GM21737 (cell line): ENCODE measurements at regions not wholly inside any gene's neighbourhood (a gene's known extent, or its start where the extent isn't known, plus 50 kb on each side); places are given as distances from the start of the nearest gene placed in this dataset.
"Not testable (repeated sequence)": the region's sequence is repeated elsewhere in the genome, so short reads cannot be mapped to it uniquely, and the experiment has no call there.

Source experiments
- ATAC-seq: cut with Tn5 transposase; IDR thresholded peaks from one replicate; pipeline ENCODE4 v1.9.1; 2021; ENCODE audit warnings: mild to moderate bottlenecking, moderate library complexity; ENCODE audit not compliant: unreplicated experiment

DNA sequence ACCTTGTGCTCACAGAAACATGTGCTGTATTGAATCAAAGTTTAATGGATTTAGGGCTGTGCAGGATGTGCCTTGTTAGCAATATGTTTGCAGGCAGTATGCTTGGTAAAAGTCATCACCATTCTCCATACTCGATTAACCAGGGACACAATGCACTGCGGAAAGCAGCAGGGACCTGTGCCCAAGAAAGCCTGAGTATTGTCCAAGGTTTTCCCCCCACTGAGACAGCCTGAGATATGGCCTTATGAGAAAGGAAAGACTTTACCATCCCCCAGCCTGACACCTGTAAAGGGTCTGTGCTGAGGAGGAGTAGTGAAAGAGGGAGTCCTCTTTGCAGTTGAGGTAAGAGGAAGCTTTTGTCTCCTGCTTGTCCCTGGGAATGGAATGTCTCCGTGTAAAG, 476.2 kb downstream of the DIRAS2 start:
- not testable (repeated sequence) for ATAC-seq

GRCh38 chr9:90167914-90168313, 474.7 kb downstream of the DIRAS2 start:
- no peak for ATAC-seq

GRCh38 chr9:90169490-90169889, 473.1 kb downstream of the DIRAS2 start:
- no peak for ATAC-seq

GRCh38 chr9:90173935-90174334, 468.7 kb downstream of the DIRAS2 start:
- ATAC-seq: not testable (repeated sequence)

GRCh38 chr9:90174346-90174745, 468.3 kb downstream of the DIRAS2 start:
- ATAC-seq: not testable (repeated sequence)

GRCh38 chr9:90175257-90175656, 467.4 kb downstream of the DIRAS2 start:
- no peak for ATAC-seq

- ATAC-seq: no peak
Measured at GRCh38 chr9:90175865-90176264, 466.8 kb downstream of the DIRAS2 start.

- ATAC-seq: no peak
Measured at GRCh38 chr9:90176901-90177300, 465.7 kb downstream of the DIRAS2 start.

- no peak for ATAC-seq
Measured at GRCh38 chr9:90180381-90180780, 462.2 kb downstream of the DIRAS2 start.

- ATAC-seq: no peak
Measured at GRCh38 chr9:90188656-90189055, 454.0 kb downstream of the DIRAS2 start.

- peak; percentile 85 for ATAC-seq
Measured at GRCh38 chr9:90189306-90189705, 453.3 kb downstream of the DIRAS2 start.

DNA sequence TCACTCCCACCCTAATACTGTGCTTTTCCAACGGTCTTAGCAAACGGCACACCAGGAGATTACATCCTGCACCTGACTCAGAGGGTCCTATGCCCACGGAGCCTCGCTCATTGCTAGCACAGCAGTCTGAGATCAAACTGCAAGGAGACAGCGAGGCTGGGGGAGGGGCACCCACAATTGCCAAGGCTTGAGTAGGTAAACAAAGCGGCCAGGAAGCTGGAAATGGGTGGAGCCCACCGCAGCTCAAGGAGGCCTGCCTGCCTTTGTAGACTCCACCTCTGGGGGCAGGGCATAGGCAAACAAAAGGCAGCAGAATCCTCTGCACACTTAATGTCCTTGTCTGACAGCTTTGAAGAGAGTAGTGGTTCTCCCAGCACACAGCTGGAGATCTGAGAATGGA, 450.2 kb downstream of the DIRAS2 start:
- not testable (repeated sequence) for ATAC-seq

DNA sequence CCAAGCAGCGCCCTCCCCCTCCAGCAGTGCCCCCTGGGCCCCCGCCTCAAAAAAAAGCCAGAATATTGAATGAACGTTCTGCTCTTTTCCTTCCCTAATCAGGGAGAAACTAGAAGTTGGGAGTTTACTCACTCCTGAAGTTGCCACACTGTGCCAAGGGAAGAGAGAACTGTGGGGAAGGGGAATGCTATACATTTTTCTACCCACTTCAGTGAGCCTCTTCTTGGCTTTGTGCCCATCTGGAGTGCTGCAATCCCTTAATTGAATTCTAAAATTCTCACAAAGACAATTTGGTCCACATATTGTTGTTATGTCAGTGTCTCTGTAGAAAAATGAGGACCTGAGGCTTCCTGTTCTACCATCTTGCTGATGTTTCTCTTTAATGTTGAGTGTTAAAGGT, 443.7 kb downstream of the DIRAS2 start:
- no peak for ATAC-seq

- no peak for ATAC-seq
Measured at GRCh38 chr9:90201766-90202165, 440.9 kb downstream of the DIRAS2 start.

GRCh38 chr9:90204128-90204831, 438.3 kb downstream of the DIRAS2 start:
- ATAC-seq: no peak

- ATAC-seq: not testable (repeated sequence)
Measured at GRCh38 chr9:90213045-90213444, 429.6 kb downstream of the DIRAS2 start.

- no peak for ATAC-seq
Measured at GRCh38 chr9:90219548-90220118, 423.0 kb downstream of the DIRAS2 start.

DNA sequence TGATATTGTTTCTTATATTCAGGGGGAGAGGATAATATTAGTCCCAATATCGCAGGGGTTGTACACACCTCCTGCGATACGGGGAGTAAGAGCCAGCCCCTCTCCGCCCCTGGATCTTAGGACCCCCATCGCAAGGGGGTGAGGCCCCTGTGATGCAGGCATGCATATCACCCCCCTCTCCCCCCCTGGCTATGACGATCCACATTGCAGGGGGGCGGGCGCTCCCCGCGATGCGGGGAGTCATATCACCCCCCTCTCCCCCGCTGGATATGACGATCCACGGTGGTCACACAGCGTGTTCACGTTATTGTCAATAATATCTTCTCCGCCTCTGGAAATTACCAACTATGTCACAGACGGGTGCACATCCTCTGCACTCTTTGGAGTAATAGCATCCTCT, 420.7 kb downstream of the DIRAS2 start:
- ATAC-seq: not testable (repeated sequence)

- ATAC-seq: not testable (repeated sequence)
Measured at GRCh38 chr9:90226839-90227338, 415.7 kb downstream of the DIRAS2 start.

- ATAC-seq: not testable (repeated sequence)
Measured at GRCh38 chr9:90233081-90233480, 409.5 kb downstream of the DIRAS2 start.

GRCh38 chr9:90240541-90240940, 402.1 kb downstream of the DIRAS2 start:
- ATAC-seq: no peak

GRCh38 chr9:90245661-90246060, 397.0 kb downstream of the DIRAS2 start:
- ATAC-seq: no peak
